RWPE1 (cell line): ENCODE measurements at regions not wholly inside any gene's neighbourhood (a gene's known extent, or its start where the extent isn't known, plus 50 kb on each side); places are given as distances from the start of the nearest gene placed in this dataset.

Source experiments
- CTCF ChIA-PET: fragments of 350-600 bp; sonication (Branson Sonifier 250); formaldehyde crosslinking; extraction: SDS; loops from one replicate; lab custom pipeline; 2021; lab: Yijun Ruan, JAX
- POLR2A ChIA-PET: fragments of 400-600 bp; formaldehyde crosslinking; extraction: SDS; loops from one replicate; lab custom pipeline; 2020; ENCODE audit warnings: antibody characterized with exemption; ENCODE audit not compliant: low non-redundant PET; lab: Yijun Ruan, JAX
- DNase-seq: peaks from one replicate; pipeline ENCODE4 v3.0.0; 2012; ENCODE audit warnings: low spot score
- H3K27ac ChIP-seq: fragments of 450-650 bp; 2 replicates; pipeline ENCODE4 v1.5.1; 2017
- CTCF ChIP-seq: fragments of 450-650 bp; conservative IDR thresholded peaks from 2 replicates; pipeline ENCODE4 v1.5.1; 2017; ENCODE audit warnings: low read depth, mild to moderate bottlenecking

- POLR2A ChIA-PET: no interaction called here
- H3K27ac ChIP-seq: no peak overlapping the region
- peak; percentile 11 for DNase-seq
- no peak for TF ChIP-seq CTCF
- CTCF ChIA-PET: interaction anchor here (1.4 kb wide), 1 partner anchor 144 kb away, joined by 3 read pairs; no protein-coding TSS in a partner anchor
Observed at GRCh38 chr2:217367464-217367863, 507.6 kb upstream of the TNP1 start.

GRCh38 chr2:217366966-217367365 lies 507.1 kb upstream of the TNP1 start:
- no peak overlapping the region for H3K27ac ChIP-seq
- no peak for DNase-seq
- CTCF ChIA-PET: no interaction called here
- no peak for TF ChIP-seq CTCF
- POLR2A ChIA-PET: no interaction called here

GRCh38 chr2:217366266-217366895 lies 506.5 kb upstream of the TNP1 start:
- CTCF ChIA-PET: no interaction called here
- no peak for TF ChIP-seq CTCF
- POLR2A ChIA-PET: no interaction called here
- no peak overlapping the region for H3K27ac ChIP-seq
- no peak for DNase-seq

- TF ChIP-seq CTCF: no peak
- H3K27ac ChIP-seq: no peak overlapping the region
- no peak for DNase-seq
- CTCF ChIA-PET: no interaction called here
- POLR2A ChIA-PET: no interaction called here
Observed at GRCh38 chr2:217365656-217366055, 505.8 kb upstream of the TNP1 start.

GRCh38 chr2:217364224-217364623 lies 504.4 kb upstream of the TNP1 start:
- POLR2A ChIA-PET: no interaction called here
- no peak for TF ChIP-seq CTCF
- DNase-seq: no peak
- CTCF ChIA-PET: interaction anchor here (0.5 to 0.6 kb wide), 2 partner anchors 71 to 107 kb away, joined by 4 read pairs; no protein-coding TSS in a partner anchor
- H3K27ac ChIP-seq: no peak overlapping the region

- DNase-seq: no peak
- ChIA-PET CTCF (no interaction called here), POLR2A (no interaction called here)
- TF ChIP-seq CTCF: no peak
- no peak overlapping the region for H3K27ac ChIP-seq
Observed at GRCh38 chr2:217363470-217363869, 503.6 kb upstream of the TNP1 start.
